ENCODE measurements at regions not wholly inside any gene's neighbourhood (a gene's known extent, or its start where the extent isn't known, plus 50 kb on each side); places are given as distances from the start of the nearest gene placed in this dataset.

GRCh38 chr2:74063486-74063885, 78.8 kb downstream of the TET3 start:
- Histone ChIP-seq H3K79me2 (ENCODE audit: control insufficient read depth, insufficient read depth, low read length) (peaks cover 4% of the 10 kb centered on the region), H3K4me3 (replicated peaks in 1 of 3; ENCODE audit: insufficient read depth in 1 of 3, low read depth in 1 of 3, low read length in 3 of 3) (no peak overlapping the region), H3K9me3 (replicated peaks; ENCODE audit: control insufficient read depth, insufficient read depth, low read length) (no peaks in the 10 kb centered on the region), H2AFZ (ENCODE audit: low read depth, low read length) (no peak overlapping the region), H3K9me1 (replicated peaks; ENCODE audit: control insufficient read depth, extremely low read depth, insufficient read depth, low read length) (no peaks in the 10 kb centered on the region), H4K20me1 (replicated peaks; ENCODE audit: control insufficient read depth, extremely low read depth, insufficient read depth, low read length) (no peaks in the 10 kb centered on the region), H3K4me1 (ENCODE audit: control insufficient read depth, extremely low read depth, insufficient read depth, low read length) (no peaks in the 10 kb centered on the region), H3K27ac (ENCODE audit: insufficient read depth, low read depth, low read length) (no peak overlapping the region), H3K27me3 (ENCODE audit: control insufficient read depth in 2 of 2, insufficient read depth in 2 of 2, low read length in 2 of 2) (no peaks in the 10 kb centered on the region), H3K9ac (replicated peaks; ENCODE audit: extremely low read depth, insufficient read depth, low read length) (no peak overlapping the region), H3K36me3 (ENCODE audit: control insufficient read depth in 2 of 2, extremely low read depth in 1 of 2, insufficient read depth in 2 of 2, low read length in 2 of 2) (no peaks in the 10 kb centered on the region), H3K4me2 (ENCODE audit: insufficient read depth, low read length) (no peak overlapping the region)
- FAIRE-seq, result no peak
- CTCF ChIA-PET, result no interaction called here
- no peak for DNase-seq (ENCODE audit: low read depth, low spot score)
- no TSS peak for BruUV-seq (replicated peaks)
- no peak for TF ChIP-seq MYC (IDR thresholded peaks at IDR 0.05; ENCODE audit: low read depth, low read length)
- TF ChIP-seq POLR2AphosphoS5 (IDR thresholded peaks at IDR 0.05; ENCODE audit: insufficient read depth, low read depth, low read length), result no peak
- TF ChIP-seq POLR2A (IDR thresholded peaks at IDR 0.05; ENCODE audit: low read depth, low read length), result no peak
- TF ChIP-seq JUN (IDR thresholded peaks at IDR 0.05; ENCODE audit: borderline replicate concordance, insufficient read depth, insufficient read length, low read depth), result no peak
- no peak for TF ChIP-seq EZH2 (IDR thresholded peaks at IDR 0.05; ENCODE audit: borderline replicate concordance, low read depth, low read length, severe bottlenecking)
- no peak for TF ChIP-seq FOS (IDR thresholded peaks at IDR 0.05; ENCODE audit: borderline replicate concordance, insufficient read depth, low read length)
- TF ChIP-seq, protein P1, sequence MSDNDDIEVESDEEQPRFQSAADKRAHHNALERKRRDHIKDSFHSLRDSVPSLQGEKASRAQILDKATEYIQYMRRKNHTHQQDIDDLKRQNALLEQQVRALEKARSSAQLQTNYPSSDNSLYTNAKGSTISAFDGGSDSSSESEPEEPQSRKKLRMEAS (IDR thresholded peaks at IDR 0.05; ENCODE audit: insufficient read depth, insufficient read length), result no peak
- TF ChIP-seq, protein P2, sequence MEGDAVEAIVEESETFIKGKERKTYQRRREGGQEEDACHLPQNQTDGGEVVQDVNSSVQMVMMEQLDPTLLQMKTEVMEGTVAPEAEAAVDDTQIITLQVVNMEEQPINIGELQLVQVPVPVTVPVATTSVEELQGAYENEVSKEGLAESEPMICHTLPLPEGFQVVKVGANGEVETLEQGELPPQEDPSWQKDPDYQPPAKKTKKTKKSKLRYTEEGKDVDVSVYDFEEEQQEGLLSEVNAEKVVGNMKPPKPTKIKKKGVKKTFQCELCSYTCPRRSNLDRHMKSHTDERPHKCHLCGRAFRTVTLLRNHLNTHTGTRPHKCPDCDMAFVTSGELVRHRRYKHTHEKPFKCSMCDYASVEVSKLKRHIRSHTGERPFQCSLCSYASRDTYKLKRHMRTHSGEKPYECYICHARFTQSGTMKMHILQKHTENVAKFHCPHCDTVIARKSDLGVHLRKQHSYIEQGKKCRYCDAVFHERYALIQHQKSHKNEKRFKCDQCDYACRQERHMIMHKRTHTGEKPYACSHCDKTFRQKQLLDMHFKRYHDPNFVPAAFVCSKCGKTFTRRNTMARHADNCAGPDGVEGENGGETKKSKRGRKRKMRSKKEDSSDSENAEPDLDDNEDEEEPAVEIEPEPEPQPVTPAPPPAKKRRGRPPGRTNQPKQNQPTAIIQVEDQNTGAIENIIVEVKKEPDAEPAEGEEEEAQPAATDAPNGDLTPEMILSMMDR (IDR thresholded peaks at IDR 0.05; ENCODE audit: extremely low read depth in 1 of 2, insufficient read depth in 1 of 2, low read depth in 1 of 2, low read length in 2 of 2), result no peak
- no peak for TF ChIP-seq GATA2 (IDR thresholded peaks at IDR 0.05; ENCODE audit: insufficient read depth, insufficient read length, low read depth, low read length)
- POLR2A ChIA-PET, result no interaction called here
- dilution Hi-C loops (cut with MboI; ENCODE audit: extremely low pct_ligation_motif_present, low sequenced_read_pairs), result no loop called here
- intact Hi-C loops (cut with micrococcal nuclease), result no loop called here
